IMR-90 (cell line): ENCODE measurements at regions not wholly inside any gene's neighbourhood (a gene's known extent, or its start where the extent isn't known, plus 50 kb on each side); places are given as distances from the start of the nearest gene placed in this dataset.

ENCODE experiments used
- BHLHE40 ChIP-seq: fragments of 150-350 bp; IDR thresholded peaks from 2 replicates; pipeline ENCODE4 v1.6.1; 2016; ENCODE audit warnings: mild to moderate bottlenecking, low read depth, low read length
- CEBPB ChIP-seq: IDR thresholded peaks from 2 replicates; pipeline ENCODE4 v1.6.1; 2012; ENCODE audit warnings: low read depth, low read length, improper control_type of control experiment
- CTCF ChIP-seq: conservative IDR thresholded peaks from 2 replicates; pipeline ENCODE4 v1.5.1; 2012; ENCODE audit warnings: mild to moderate bottlenecking, low read depth, low read length, improper control_type of control experiment
- ELK1 ChIP-seq: fragments of 150-350 bp; IDR thresholded peaks from 2 replicates; pipeline ENCODE4 v1.6.1; 2016; ENCODE audit warnings: low read depth, mild to moderate bottlenecking, low read length, moderate library complexity, borderline replicate concordance
- FOS ChIP-seq: fragments of 150-350 bp; IDR thresholded peaks from 2 replicates; pipeline ENCODE4 v1.6.1; 2016; ENCODE audit warnings: low read depth, low read length
- MXI1 ChIP-seq: IDR thresholded peaks from 2 replicates; pipeline ENCODE4 v1.6.1; 2012; ENCODE audit warnings: low read depth, mild to moderate bottlenecking, low read length, moderate library complexity, borderline replicate concordance
- POLR2A ChIP-seq: IDR thresholded peaks from 2 replicates; pipeline ENCODE4 v1.6.1; 2012; ENCODE audit warnings: mild to moderate bottlenecking, low read depth, low read length
- RAD21 ChIP-seq: IDR thresholded peaks from 2 replicates; pipeline ENCODE4 v1.6.1; 2012; ENCODE audit warnings: low read length, improper control_type of control experiment
- RCOR1 ChIP-seq: IDR thresholded peaks from 2 replicates; pipeline ENCODE4 v1.6.1; 2012; ENCODE audit warnings: mild to moderate bottlenecking, low read length, improper control_type of control experiment; ENCODE audit not compliant: insufficient replicate concordance
- RFX5 ChIP-seq: IDR thresholded peaks from 2 replicates; pipeline ENCODE4 v1.8.0; 2012; ENCODE audit warnings: low read depth, mild to moderate bottlenecking, low read length, moderate library complexity
- SMC3 ChIP-seq: fragments of 150-350 bp; IDR thresholded peaks from 2 replicates; pipeline ENCODE4 v1.6.1; 2016; ENCODE audit warnings: low read depth, mild to moderate bottlenecking, antibody characterized with exemption, low read length, moderate library complexity
- USF2 ChIP-seq: fragments of 150-350 bp; IDR thresholded peaks from 2 replicates; pipeline ENCODE4 v1.6.1; 2017; ENCODE audit warnings: mild to moderate bottlenecking, antibody characterized with exemption, low read length, low read depth

DNA sequence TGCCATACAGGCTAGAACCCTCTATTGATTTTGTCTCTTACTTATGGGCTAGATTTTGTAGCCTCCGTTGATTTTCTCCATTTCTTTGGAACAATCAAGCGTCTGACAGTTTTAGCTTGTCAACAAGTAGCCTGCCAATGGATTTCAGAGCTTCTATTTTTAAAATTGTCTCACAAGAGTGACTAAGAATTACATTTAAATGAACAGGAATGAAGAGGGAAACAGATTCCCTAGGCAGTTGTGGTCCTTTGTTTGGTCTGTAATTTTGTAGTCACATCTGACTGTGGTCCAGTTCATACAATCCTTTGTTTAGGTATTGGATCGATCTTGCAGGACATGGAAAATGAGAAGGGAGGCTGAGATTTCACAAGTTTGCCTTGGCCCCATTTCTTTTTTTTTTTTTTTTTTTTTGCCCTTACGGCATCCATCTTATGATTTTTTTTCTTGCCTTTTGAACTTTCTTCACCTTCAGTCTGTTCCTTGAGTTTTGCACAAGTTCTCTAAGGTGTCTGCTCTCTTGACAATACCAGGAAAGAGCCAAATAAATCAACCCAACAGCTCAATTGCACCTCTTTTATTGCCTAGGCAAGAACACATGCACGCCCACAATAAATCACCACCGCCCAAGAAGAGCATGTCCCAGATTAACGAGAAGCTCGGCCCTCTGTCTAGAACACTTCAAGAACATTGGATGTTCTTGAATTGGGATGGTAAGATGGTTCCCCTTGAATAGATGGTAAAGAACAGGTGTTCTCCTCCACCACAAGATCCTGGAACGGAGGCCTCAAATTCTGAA is 86.5 kb upstream of the EGFL6 start:
- TF ChIP-seq RFX5, result no peak
- no peak for TF ChIP-seq CTCF
- TF ChIP-seq MXI1, result no peak
- no peak for TF ChIP-seq RCOR1
- TF ChIP-seq POLR2A, result no peak
- no peak for TF ChIP-seq BHLHE40
- no peak for TF ChIP-seq CEBPB
- no peak for TF ChIP-seq RAD21
- no peak for TF ChIP-seq FOS
- TF ChIP-seq SMC3, result no peak
- no peak for TF ChIP-seq USF2
- TF ChIP-seq ELK1, result no peak
